ENCODE measurements at regions not wholly inside any gene's neighbourhood (a gene's known extent, or its start where the extent isn't known, plus 50 kb on each side); places are given as distances from the start of the nearest gene placed in this dataset.
"Not testable (repeated sequence)": the region's sequence is repeated elsewhere in the genome, so short reads cannot be mapped to it uniquely, and the experiment has no call there.

DNA sequence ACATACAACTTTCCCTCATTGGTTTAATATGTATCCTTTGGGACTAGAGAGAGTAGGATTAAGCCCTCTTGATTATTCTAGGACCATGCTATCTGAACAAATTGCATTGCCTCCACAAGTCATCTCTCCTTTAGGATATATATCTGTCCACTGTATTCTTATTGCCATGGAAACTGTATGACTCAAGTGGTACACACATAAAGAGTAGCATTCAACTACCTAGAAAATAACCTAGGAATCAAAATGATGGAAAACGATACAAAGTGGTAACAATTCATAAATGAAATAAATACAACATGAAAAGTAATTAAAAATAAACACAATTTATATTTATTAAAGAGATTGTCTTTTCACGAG lies 212.1 kb upstream of the P2RY1 start:
- DNase-seq = no peak

DNA sequence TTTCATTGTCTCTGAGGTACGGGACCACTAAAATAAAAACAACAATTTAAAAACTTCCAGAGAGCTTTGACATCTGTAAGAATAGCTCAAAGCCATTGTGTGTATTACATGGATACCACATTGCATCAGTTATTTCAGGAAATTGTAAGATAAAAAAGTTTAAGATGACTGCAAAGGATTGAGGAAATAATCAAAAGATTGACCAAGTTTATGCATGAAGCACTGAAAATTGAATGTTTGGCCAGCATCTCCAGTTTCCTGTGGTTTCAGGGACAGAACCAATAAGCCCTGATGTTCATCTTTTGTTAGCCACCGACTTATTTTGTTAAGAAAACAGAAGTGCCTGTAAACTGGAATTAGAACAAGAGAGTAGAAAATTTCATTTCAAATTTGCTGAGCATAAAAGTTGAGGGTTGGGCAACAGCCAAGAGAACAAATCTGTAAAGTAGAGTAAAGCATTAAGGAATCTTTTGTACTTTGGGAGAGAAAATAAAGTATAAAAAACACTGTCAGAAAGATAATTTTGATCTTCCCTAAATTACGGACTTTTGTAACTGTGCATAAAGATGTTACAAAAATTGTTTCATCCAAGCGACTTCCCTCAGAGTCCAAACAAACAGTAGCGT lies 211.5 kb upstream of the P2RY1 start:
- no peak for DNase-seq

DNA sequence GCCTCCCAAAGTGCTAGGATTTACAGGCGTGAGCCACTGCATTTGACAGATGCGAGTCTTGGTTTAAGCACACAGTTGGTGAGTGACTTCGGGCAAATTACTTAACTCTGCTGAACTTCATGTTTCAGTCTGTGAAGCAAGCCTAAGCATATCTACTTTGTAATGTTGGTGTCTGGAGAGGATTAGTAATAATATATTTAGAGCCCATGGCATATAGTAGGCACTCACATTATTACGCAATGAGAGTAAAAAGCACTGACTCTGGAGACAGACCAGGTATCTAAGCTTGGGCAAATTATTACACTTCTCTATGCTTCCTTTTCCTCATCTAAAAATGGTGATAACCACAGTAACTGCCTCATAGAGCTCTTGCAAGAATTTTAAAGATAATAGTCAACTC lies 208.7 kb upstream of the P2RY1 start:
- no peak for DNase-seq

DNA sequence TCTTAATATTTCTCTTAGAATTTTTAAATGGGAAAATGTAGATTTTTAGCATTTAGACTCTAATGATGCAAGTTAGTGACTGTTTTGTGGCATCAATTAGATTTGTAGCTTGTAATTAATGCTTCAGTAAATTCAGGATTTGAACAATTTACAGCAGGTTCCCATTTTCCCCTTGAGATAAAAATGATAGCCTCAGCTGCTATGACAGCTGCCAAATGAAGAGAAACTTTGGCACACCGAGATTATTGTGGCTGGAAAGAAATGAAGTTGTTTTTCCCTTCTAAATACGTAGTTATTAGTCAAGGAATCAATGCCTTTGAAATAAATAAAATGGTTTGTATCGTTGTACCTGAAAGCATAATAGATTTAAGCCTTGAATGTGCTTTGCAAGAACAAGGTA lies 206.4 kb upstream of the P2RY1 start:
- no peak for DNase-seq

DNA sequence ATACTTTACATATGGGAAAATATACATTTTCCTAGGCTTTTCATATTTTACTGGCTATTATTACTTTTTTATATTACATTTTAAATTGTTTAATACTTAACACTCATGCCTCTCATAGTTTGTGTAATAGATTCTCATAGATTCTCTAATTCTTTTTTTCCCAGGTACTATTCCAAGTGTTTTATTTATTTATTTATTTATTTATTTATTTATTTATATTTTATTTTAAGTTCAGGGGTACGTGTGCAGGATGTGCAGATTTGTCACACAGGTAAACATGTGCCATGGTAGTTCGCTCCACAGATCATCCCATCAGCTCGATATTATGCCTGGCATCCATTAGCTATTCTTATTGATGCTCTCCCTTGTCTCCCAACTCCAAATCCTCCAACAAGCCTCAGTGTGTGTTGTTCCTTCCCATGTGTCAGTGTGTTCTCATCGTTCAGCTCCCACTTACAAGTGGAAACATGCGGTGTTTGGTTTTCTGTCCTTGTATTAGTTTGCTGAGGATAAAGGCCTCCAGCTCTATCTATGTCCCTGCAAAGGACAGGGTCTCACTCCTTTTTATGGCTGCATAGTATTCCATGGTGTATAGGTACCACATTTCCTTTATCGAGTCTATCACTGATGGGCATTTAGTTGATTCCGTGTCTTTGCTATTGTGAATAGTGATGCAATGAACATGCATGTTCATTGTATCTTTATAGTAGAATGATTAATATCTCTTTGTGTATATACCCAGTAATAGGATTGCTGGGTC lies 205.4 kb upstream of the P2RY1 start:
- DNase-seq = no peak

DNA sequence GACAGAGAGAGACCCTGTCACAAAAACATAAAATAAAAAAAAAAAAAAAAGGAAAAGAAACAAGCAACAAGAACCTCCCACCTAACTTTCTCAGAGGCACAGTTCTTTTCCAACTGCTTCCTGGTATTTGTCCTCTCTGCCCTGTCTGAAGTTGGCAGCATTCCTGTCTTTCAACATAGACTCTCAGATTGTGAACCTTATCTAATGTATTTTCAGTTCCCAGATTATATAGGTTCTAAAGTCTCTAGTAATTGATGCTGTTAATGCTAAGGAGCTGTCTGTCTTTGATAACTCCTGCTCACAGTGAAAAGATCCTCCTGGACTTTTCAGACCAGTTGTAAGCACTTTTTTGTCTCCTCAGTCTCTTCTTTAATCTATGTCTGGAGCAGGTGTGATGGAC lies 199.5 kb upstream of the P2RY1 start:
- no peak for DNase-seq

DNA sequence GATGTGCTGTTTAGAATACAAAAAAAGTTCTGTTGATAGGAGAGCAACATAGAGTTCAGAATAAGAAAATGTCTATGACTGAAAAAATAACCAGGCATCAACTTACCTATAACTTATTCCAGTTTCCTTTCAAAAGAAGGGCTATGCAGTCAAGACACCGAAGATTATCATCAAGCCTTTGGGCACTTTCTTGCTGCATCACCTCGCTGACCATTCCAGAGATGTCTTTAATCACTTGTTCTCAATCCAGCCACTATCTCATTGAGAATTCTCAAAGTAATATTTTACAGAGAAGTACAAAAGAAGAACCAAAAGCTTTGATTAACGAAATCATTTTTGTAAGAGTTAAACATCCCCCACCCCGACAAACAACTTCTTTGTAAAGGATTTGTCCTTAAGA lies 198.3 kb upstream of the P2RY1 start:
- no peak for DNase-seq

DNA sequence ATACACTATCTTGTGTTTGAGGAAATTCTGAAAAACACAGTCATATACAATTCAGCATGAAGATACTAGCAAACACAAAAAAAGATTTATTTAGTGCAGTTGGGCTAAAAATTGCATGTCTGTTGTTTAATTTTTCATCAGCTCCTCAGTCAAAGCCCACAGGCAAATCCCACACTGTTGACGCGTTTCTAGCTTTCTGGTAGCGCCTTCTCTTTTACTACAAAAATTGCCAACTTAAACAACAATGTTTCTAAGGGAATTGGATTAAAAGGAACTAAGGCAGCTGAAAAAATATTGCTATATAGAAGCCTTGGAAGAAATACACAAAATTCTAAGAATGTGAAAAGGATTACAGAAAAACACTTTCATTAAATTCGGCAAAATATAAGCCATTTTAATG lies 196.7 kb upstream of the P2RY1 start:
- DNase-seq = no peak

DNA sequence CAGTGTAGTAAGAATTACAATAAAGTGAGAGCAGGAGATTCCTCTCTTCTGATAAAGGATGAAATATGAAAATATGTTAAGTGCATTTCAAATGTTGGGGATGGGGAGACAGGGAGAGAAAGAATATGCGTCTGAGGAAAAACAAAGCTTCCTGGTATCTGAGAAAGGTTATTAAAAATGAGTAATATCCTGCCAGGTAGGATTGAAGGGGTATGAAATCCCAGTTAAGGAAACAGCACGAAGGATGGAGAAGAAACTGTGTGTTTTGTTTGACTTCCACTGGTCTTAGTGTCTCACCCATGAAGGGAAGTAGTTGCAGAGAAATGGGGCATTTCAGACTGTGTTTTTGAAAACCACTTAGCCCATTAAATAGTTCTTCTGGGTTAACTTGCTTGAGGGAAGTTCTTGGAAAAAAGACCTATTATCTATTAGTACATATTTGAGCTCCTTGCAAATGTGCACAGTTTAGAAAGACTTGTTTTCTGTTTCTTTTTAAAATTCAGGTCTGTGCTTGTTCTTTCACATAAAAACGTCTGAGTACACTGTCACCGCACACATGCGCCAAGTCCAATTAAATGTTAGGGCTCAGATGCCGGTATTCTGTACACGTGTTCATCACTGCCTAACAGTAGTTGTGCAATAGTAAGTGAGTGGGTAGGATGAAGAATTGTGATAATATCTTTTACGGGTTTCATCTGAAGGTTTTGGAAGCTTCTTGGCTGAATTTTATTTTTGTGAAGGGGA lies 196.1 kb upstream of the P2RY1 start:
- no peak for DNase-seq

DNA sequence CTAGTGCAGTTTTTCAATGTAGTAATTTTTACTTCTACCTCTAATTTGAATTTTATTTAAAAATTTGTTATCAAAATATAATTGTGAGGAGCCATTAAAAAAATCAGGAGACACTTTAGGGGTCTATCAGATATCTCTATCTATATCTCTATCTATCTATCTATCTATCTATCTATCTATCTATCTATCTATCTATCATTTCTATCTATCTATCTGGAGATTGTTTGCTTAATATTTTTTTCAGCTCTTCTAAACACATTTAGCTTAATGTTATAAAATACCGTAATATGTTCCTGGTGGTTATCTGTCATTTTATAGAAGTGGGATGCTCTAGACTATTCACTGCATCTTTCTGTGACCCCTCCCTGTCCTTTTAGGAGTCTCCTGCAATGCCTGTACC lies 193.7 kb upstream of the P2RY1 start:
- DNase-seq = no peak

DNA sequence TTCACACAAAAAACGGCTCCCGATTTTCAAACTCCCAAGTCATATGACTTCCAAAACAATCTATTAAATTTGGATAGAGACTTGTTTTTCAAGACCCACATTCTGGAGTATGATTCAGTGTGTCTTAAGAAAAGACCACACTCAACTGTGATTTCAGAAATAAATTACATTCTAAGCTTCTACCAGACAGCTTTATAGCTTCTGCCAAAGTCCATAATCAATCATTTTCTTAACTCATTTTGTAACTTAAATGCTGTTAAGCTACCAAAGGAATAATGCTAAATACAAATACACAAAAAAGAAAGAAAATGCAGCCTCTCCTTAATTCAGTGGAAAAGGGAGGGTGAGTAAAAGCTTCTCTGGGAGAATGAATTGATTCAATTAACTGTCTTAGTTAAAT lies 192.3 kb upstream of the P2RY1 start:
- DNase-seq = no peak

DNA sequence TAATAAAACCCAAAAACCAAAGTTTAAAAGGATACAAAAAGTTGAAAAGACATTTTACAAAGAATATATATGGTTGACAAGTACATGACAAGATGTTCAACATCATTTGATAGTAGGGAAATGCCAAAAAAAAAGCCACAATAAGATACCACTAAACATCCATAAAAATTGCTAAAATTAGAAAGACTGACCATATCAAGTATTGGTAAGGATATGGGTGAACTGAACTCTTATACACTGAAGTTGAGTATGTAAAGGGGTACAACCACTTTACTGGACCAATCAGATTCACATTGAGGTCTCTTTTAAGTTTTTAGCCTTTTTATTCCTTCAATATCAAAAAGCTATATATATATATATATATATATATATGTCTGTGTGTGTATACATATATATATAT lies 190.5 kb upstream of the P2RY1 start:
- DNase-seq = no peak

DNA sequence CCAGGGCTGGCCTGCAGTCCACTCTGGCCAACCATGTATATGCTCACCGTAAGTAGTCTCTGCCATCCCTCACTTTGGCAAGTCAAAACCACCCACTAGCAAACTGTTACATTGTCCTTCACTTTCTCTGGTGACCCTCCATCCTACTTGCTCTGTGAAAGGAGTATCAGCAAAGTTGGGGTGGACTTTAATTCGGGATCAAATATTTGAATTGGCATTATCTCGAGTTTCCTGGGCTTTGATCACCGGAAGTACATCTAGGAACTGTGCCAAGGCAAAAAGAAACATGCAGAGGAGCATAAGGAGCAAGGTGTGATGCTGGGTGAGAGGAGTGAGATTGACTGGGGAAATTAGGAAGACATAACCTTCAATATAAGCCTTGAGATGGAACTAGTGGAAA lies 188.9 kb upstream of the P2RY1 start:
- no peak for DNase-seq

DNA sequence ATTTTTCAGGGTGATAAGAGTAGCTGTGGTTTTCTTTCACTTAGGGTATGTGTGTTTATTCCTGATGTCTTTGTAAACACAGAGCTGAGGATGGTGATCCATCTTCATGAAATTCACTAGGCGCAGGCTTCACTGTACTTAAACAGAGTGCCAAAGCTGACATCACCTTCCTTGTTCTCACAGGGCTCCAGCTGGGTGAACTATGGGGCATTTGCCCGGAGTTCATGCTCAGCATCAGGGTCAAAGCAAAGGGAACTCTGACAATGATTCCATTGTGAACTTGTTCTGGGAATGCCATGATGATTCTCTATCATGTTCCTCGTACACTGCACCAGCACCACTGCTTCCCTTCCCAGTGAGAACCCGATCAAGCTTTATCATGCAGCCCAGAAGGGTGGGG lies 184.8 kb upstream of the P2RY1 start:
- no peak for DNase-seq

DNA sequence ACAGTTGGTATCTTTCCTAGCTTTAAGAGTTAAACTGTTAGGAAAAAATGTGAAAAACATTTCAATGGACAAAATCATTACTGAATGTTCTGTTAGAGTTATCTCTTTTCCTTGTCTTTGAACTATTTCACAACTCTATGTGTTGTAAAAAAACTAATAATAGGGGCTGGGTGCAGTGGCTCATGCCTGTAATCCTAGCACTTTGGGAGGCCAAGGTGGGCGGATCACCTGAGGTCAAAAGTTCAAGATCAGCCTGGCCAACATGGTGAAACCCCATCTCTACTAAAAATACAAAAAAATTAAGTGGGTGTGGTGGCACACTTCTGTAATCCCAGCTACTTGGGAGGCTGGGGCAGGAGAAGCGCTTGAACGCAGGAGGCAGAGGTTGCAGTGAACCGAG lies 184.0 kb upstream of the P2RY1 start:
- DNase-seq = not testable (repeated sequence)

DNA sequence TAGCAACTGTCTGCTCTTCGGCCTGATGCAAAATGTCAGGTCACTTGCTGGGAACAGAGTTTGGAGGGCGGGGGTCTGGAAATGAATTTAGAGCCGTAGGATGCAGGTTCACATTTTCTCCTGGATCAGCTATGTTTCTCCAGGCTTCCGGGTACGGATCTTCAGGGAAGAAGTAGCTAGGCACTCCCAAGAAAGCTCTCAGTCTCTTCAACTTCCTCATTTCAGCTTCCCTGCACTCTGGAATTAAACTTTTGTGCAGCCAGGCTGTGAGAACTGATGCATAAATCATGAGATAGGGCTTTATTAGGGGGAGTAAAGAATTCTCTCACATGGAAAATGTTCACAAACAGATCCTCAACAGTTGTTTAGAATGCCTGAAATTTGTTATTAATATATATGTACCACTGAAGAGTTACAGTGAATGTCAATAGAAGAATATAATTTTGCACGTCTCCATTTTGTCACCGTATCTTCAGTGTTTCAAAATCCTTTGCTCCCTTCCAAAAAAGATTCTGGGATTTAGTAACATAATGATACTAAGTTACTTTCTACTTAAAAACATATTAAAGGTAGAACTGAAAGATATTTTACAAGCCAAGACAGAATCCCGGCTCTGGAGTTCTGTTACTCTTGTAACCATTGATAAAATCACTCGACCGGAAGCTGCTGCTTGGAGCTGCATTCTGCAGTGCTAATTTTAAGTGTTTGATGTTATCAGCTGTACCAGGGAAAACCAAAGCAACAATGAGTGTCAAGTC lies 178.5 kb upstream of the P2RY1 start:
- no peak for DNase-seq

DNA sequence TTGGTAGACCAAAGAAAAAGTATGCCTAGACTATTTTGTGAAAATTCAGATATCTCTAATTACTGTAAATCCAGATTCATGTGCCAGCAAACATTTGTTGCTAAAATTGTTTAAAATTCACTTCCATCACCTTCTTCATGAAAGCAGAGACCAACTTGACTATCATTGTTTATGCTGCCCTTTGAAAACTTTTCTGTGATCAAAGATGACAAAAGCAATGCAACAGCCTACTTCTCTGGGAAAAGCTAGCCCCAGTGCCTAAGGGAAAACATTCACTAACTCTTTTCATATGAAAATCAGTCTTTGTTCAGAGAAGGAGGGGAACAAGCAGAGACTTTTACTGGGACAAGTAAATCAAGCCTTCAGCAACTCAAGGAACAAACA lies 178.0 kb upstream of the P2RY1 start:
- no peak for DNase-seq

DNA sequence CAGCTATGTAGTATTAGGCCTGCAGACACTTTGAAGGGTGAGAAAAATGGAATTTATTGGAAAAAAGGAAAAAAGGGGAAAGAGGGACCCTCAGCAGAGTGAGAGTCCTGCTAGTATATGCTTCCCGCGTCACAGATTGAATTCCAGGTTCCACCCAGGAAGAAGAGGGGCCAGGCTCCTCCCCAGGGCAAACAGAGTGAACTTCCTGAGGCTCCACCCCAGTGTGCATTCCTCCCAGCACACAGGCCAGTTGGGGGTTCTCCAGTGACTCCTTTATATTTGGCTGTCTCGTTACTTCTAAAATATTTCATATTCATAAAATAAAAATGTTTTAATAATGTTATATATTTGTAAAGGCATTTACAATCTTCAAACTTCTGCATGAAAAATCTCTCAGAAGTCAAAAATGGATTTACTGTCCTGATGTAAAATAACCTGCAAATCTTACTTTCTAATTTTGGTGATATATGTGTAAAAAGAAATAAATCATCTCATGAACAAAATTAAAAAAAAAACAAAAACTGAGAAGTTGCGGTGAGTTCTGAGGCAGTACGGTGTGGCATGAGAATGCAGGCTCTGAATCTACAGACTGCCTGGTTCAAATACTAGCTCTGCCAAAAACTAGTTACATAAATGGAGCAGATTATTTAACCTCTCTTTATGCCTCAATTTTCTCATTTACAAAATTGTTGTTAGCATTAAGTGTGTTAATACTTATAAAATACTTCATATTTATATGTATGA lies 175.8 kb upstream of the P2RY1 start:
- no peak for DNase-seq

DNA sequence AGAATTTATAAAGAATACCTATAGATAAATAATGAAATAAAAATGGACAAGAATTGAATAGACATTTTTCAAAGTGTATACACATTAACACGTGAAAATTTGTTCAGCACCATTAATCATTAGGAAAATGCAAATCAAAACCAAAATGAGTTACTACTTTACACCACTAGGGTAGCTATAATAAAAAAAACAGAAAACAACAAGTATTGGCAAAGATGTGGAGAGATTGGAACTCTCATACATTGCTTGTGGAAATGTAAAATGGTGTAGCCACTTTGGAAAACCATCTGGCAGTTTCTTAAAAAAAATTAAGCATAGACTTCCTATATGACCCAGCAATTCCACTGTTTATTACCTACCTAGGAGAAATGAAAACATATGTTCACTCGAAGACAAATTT lies 172.8 kb upstream of the P2RY1 start:
- DNase-seq = no peak

DNA sequence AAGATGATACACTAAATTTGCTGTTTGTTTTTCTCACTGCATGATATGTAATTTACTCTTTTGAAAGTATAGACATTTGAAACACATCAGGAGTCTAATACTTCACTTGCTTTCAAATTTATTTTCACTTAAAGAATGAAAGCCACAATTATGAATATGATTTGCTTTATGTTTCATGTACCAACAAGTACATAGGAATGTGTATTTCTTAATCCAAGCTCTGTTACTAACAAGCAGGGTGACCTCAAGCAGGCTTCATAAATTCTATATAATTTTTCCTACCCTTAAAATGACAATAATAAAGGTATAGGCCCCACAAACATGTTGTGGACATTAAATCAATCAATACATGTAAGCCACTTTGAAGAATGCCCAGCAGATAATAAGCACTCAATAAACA lies 170.2 kb upstream of the P2RY1 start:
- DNase-seq = no peak

DNA sequence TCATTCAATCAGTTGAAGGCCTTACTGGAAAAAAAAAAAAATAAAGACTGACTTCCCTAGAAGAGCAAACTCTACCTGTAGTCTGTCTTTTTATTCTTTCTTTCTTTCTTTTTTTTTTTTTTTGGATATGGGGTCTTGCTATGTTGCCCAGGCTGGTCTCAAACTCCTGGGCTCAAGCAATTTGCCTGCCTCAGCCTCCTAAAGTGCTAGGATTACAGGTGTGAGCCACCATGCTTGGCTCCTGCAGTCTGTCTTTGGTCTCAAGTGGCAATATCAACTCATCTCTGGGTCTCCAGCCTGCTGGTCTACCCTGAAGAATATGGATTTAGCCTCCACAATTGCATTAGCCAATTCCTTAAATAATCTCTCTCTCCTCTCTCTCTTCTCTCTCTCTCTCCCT lies 167.7 kb upstream of the P2RY1 start:
- no peak for DNase-seq

DNA sequence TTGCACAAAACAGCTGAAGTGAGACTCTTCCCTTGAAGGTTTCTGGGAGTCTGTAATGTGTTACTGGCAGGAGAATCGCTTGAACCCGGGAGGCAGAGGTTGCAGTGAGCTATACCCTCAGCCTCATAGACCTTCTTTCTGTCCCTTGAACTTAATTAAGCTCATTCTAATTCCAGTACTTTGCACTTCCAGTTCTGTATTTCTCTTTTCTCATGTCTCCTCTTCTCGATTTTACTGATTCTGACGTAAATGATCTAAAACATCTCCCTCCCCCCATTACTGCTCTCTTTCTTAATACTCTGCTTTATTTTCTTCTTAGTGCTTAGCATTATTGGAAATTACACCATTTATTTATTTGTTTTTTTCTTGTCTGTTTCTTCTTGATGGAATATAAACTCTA lies 165.4 kb upstream of the P2RY1 start:
- DNase-seq = no peak

Measured in activated gamma-delta T cell (primary cell).